ENCODE measurements at regions not wholly inside any gene's neighbourhood (a gene's known extent, or its start where the extent isn't known, plus 50 kb on each side); places are given as distances from the start of the nearest gene placed in this dataset.

DNA sequence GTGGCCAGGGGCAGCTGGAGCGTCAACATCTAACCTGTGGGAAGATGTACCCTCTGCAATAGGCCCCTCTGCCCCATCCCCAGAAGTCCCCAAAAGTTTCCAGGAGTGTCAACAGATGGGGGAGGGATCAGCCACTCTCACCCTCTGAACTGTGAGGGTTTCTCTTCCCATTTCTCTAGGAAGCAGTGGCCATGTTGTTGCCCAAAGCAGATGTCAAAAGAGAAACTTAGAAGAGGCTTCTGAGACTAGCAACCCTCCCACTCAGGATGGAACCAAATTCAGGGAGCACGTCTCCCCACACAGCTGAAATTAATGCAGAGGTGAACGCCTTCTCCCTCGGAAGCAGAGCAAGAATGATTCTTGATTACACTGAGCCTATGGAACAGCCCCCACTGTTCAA, 70.3 kb downstream of the ARL4C start:
- TF ChIP-seq, protein P1, sequence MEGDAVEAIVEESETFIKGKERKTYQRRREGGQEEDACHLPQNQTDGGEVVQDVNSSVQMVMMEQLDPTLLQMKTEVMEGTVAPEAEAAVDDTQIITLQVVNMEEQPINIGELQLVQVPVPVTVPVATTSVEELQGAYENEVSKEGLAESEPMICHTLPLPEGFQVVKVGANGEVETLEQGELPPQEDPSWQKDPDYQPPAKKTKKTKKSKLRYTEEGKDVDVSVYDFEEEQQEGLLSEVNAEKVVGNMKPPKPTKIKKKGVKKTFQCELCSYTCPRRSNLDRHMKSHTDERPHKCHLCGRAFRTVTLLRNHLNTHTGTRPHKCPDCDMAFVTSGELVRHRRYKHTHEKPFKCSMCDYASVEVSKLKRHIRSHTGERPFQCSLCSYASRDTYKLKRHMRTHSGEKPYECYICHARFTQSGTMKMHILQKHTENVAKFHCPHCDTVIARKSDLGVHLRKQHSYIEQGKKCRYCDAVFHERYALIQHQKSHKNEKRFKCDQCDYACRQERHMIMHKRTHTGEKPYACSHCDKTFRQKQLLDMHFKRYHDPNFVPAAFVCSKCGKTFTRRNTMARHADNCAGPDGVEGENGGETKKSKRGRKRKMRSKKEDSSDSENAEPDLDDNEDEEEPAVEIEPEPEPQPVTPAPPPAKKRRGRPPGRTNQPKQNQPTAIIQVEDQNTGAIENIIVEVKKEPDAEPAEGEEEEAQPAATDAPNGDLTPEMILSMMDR (conservative IDR thresholded peaks at IDR 0.05; ENCODE audit: low read depth, low read length), result no peak
- no peak for TF ChIP-seq EZH2 (IDR thresholded peaks at IDR 0.05; ENCODE audit: borderline replicate concordance, low read depth, low read length, poor library complexity, severe bottlenecking)
